Common myeloid progenitor, CD34-positive (primary cell): ENCODE measurements at regions not wholly inside any gene's neighbourhood (a gene's known extent, or its start where the extent isn't known, plus 50 kb on each side); places are given as distances from the start of the nearest gene placed in this dataset.

ENCODE experiments used
- CTCF ChIA-PET: fragments of 350-600 bp; sonication (Branson Sonifier 250); formaldehyde crosslinking; loops from one replicate; lab custom pipeline; 2021; ENCODE audit warnings: antibody characterized with exemption; lab: Charles Lee
- POLR2A ChIA-PET: fragments of 350-600 bp; sonication (Branson Sonifier 250); formaldehyde crosslinking; loops from one replicate; lab custom pipeline; 2021; ENCODE audit warnings: antibody characterized with exemption; lab: Charles Lee
- DNase-seq, 3 donors: peaks; one replicate each; pipeline versions ENCODE4 v3.0.0 to v3.0.0-alpha.2; 2013
- H3K27ac ChIP-seq, 2 experiments: 1 replicate in 1 of 2; 2 replicates in 1 of 2; pipeline ENCODE4 v1.7.0; 2013; ENCODE audit warnings: inconsistent platforms in 2 of 2, low read length in 2 of 2, mild to moderate bottlenecking in 2 of 2, low read depth in 1 of 2, moderate library complexity in 1 of 2; ENCODE audit not compliant: severe bottlenecking in 2 of 2, insufficient read depth in 1 of 2, poor library complexity in 1 of 2
- H3K27me3 ChIP-seq, 5 experiments: replicated peaks in 2 of 5; 1 replicate in 3 of 5; 2 replicates in 2 of 5; pipeline versions ENCODE4 v1.6.1 to v1.7.0; 2013; ENCODE audit warnings: low read length in 4 of 5, mild to moderate bottlenecking in 2 of 5, moderate library complexity in 2 of 5, inconsistent platforms in 1 of 5; ENCODE audit not compliant: insufficient read depth in 5 of 5, control insufficient read depth in 4 of 5
- H3K36me3 ChIP-seq, 4 experiments: 1 replicate in 2 of 4; 2 replicates in 2 of 4; pipeline versions ENCODE4 v1.6.1 to v1.7.0; 2013; ENCODE audit warnings: low read length in 3 of 4, control low read depth in 1 of 4, mild to moderate bottlenecking in 1 of 4; ENCODE audit not compliant: control insufficient read depth in 4 of 4, insufficient read depth in 4 of 4
- H3K4me1 ChIP-seq, 4 experiments: 1 replicate in 3 of 4; 2 replicates in 1 of 4; pipeline versions ENCODE4 v1.6.1 to v1.7.1; 2013; ENCODE audit warnings: low read length in 3 of 4, mild to moderate bottlenecking in 3 of 4, control low read depth in 1 of 4, inconsistent platforms in 1 of 4, moderate library complexity in 1 of 4; ENCODE audit not compliant: control insufficient read depth in 4 of 4, insufficient read depth in 4 of 4; ENCODE audit errors: control extremely low read depth in 1 of 4
- H3K4me3 ChIP-seq, 7 experiments: 1 replicate in 4 of 7; 2 replicates in 3 of 7; pipeline versions ENCODE4 v1.5.1 to v1.7.0; 2013; ENCODE audit warnings: mild to moderate bottlenecking in 7 of 7, low read length in 6 of 7, moderate library complexity in 6 of 7, inconsistent platforms in 2 of 7, low read depth in 2 of 7, control low read depth in 1 of 7; ENCODE audit not compliant: insufficient read depth in 4 of 7, control insufficient read depth in 1 of 7; ENCODE audit errors: extremely low read depth in 1 of 7
- H3K9me3 ChIP-seq, 5 experiments: 1 replicate in 4 of 5; 2 replicates in 1 of 5; pipeline versions ENCODE4 v1.6.1 to v1.7.1; 2013; ENCODE audit warnings: low read length in 4 of 5, mild to moderate bottlenecking in 2 of 5, inconsistent platforms in 1 of 5, low read depth in 1 of 5, moderate library complexity in 1 of 5; ENCODE audit not compliant: control insufficient read depth in 4 of 5, insufficient read depth in 2 of 5; ENCODE audit errors: control extremely low read depth in 1 of 5
- WGBS: methylation state at CpG from one replicate; pipeline ENCODE4 v1.1.5; 2013; ENCODE audit not compliant: insufficient coverage; 5-methylcytosine and 5-hydroxymethylcytosine counted together

DNA sequence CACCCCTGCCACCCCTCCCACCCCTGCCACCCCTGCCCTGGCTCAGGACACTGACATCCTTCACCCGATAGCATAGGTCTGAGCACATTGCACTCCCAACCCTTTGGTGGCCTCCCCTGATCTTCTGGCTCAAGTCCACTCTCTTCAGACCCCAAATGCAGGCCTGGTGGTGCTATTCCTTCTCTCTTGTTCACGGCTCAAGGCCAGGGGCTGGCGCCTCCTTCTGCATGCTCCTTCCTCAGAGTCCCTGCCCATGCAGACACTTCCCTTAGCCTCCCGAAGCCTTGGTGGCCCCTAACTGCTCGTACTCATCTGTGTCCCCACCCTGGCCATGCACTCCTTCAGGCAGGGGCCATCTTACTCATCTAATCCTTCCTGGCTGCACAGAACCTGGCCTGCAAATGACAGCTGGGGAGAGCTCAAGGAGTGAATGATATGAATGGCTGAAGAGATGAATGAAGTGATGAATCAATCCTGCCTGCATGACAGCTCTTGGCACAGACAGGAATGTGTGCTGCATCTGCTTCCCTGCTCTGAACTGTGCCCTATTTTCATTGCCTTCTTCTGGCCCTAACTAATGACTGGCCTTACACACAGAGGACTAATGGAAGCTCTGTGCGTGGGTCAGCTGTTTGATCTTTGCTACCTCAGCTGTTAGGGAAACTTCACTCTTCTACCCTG, 290.8 kb downstream of the DYSF start:
- no peak overlapping the region for H3K4me3 ChIP-seq
- ChIA-PET CTCF (no interaction called here), POLR2A (no interaction called here)

DNA sequence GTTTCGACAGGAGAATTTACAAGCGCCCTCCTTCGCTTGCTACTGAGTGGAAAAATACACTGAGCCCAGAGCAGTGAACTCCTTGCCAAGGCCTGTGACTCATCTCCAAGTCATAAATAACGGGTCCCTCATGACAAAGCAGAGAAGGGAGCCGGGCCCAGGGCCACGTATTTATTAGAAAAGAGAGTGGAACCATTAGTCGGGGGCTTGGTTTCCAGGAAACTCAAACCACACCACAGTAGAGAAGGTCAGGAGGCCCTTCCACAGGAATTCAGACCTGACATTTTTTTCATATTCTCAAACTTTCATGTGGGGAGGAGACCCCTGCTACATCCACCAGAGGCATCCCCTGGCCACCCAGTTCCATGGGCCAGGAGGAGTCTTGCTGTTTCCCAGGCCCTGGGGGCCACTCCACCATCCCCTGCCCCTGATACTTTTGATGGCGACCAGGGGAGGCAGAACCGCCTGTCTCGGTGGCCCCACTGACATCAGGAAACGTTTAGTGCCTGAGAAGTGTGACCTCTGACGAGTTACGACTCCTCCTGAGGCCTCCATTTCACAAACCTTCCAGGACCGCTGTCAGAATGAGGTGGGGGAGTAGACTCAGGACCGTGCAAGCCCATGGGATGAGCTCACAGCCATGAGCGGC, 289.7 kb downstream of the DYSF start:
- Histone ChIP-seq H3K4me1 (no peaks in the 10 kb centered on the region), H3K27me3 (peaks cover 0 to 2% (median 0%) of the 10 kb centered on the region in 5 experiments), H3K4me3 (no peak overlapping the region), H3K36me3 (no peaks in the 10 kb centered on the region), H3K27ac (no peak overlapping the region), H3K9me3 (peaks cover 0 to 6% (median 0%) of the 10 kb centered on the region in 5 experiments)
- 80% methylated on average over 12 of the region's 16 CpGs for WGBS
- peak in 2 of 3 donors; percentile 3 to 5 for DNase-seq
- POLR2A ChIA-PET, result no interaction called here
- CTCF ChIA-PET, result no interaction called here

More for the DNA sequence above, 290.8 kb downstream of the DYSF start:
- Histone ChIP-seq H3K9me3 (peaks cover 0 to 6% (median 0%) of the 10 kb centered on the region in 5 experiments), H3K36me3 (no peaks in the 10 kb centered on the region), H3K27ac (no peak overlapping the region), H3K27me3 (peaks cover 0 to 2% (median 0%) of the 10 kb centered on the region in 5 experiments), H3K4me1 (no peaks in the 10 kb centered on the region)
- WGBS, result 82% methylated on average over 6 of the region's 6 CpGs
- DNase-seq, result no peak

- H3K4me1 ChIP-seq, result no peaks in the 10 kb centered on the region
- H3K36me3 ChIP-seq, result no peaks in the 10 kb centered on the region
- H3K27ac ChIP-seq, result no peak overlapping the region
- 70% methylated on average over 4 of the region's 4 CpGs for WGBS
- CTCF ChIA-PET, result no interaction called here
- POLR2A ChIA-PET, result no interaction called here
- peaks cover 0 to 6% (median 0%) of the 10 kb centered on the region in 5 experiments for H3K9me3 ChIP-seq
- H3K4me3 ChIP-seq, result no peak overlapping the region
- no peak for DNase-seq
- H3K27me3 ChIP-seq, result peaks cover 0 to 2% (median 0%) of the 10 kb centered on the region in 5 experiments
Measured at GRCh38 chr2:71736986-71737385, 283.6 kb downstream of the DYSF start.

DNA sequence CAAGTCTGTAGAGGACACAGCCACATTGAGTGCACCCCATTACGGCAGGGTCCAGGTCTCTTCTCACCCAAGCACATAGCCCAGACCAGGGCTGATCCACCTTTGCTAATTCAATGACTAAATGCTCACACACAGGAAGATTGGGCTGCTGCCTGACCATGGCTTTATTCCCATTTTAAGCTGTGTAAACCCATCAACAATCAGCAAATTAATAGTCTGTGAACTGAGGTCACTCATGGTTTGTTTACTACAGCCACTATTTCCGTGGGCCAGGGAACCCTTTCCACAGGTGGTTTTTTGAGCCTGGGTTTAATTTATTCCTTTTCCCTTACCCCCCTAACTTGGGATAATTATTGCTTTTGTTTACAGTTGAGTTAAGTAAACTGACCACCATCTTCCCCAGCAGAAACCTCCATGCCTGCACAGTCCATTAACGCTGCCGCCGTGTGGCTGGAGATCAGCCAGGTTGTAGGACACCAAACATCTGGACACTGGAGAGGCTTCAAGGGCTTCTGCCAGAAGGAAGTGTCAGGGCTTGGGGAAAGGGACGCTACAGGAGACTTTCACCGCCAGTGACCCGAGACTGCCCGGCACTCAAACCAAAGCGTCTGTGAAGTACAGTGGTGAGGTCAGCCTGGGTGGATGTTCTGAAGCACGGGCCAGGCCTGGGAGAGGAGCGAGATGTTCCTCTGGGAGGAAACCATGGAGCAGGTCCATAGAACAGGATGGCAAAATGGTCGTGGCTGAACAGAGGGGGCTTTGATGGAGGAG, 282.9 kb downstream of the DYSF start:
- Histone ChIP-seq H3K4me1 (no peaks in the 10 kb centered on the region), H3K27ac (no peak overlapping the region), H3K27me3 (peaks cover 0 to 2% (median 0%) of the 10 kb centered on the region in 5 experiments), H3K4me3 (no peak overlapping the region), H3K9me3 (peaks cover 0 to 6% (median 0%) of the 10 kb centered on the region in 5 experiments), H3K36me3 (no peaks in the 10 kb centered on the region)
- CTCF ChIA-PET, result no interaction called here
- 88% methylated on average over 12 of the region's 13 CpGs for WGBS
- POLR2A ChIA-PET, result interaction anchor here (0.6 kb wide), 1 partner anchor 11 kb away, joined by 3 read pairs; no protein-coding TSS in a partner anchor
- DNase-seq, result no peak
